GM06990 (cell line): ENCODE measurements at regions not wholly inside any gene's neighbourhood (a gene's known extent, or its start where the extent isn't known, plus 50 kb on each side); places are given as distances from the start of the nearest gene placed in this dataset.

Experiments
- DNase-seq: peaks from one replicate; pipeline ENCODE4 v3.0.0-alpha.2; 2011; ENCODE audit not compliant: insufficient read length; ENCODE audit errors: extremely low read depth
- H3K27me3 ChIP-seq: replicated peaks from 2 replicates; pipeline ENCODE4 v1.6.0; 2011; ENCODE audit warnings: low read length; ENCODE audit not compliant: control insufficient read depth, insufficient read depth
- H3K36me3 ChIP-seq: 2 replicates; pipeline ENCODE4 v1.5.1; 2011; ENCODE audit warnings: low read length; ENCODE audit not compliant: control insufficient read depth, insufficient read depth
- H3K4me3 ChIP-seq: replicated peaks from 2 replicates; pipeline ENCODE4 v1.5.1; 2011; ENCODE audit warnings: low read depth, mild to moderate bottlenecking, control low read depth, low read length
- TF ChIP-seq, protein P1 (sequence below): IDR thresholded peaks from 2 replicates; pipeline ENCODE4 v1.5.1; 2011; ENCODE audit warnings: low read length, control low read depth, mild to moderate bottlenecking, inconsistent platforms; ENCODE audit not compliant: insufficient read depth, poor library complexity, severe bottlenecking

DNA sequence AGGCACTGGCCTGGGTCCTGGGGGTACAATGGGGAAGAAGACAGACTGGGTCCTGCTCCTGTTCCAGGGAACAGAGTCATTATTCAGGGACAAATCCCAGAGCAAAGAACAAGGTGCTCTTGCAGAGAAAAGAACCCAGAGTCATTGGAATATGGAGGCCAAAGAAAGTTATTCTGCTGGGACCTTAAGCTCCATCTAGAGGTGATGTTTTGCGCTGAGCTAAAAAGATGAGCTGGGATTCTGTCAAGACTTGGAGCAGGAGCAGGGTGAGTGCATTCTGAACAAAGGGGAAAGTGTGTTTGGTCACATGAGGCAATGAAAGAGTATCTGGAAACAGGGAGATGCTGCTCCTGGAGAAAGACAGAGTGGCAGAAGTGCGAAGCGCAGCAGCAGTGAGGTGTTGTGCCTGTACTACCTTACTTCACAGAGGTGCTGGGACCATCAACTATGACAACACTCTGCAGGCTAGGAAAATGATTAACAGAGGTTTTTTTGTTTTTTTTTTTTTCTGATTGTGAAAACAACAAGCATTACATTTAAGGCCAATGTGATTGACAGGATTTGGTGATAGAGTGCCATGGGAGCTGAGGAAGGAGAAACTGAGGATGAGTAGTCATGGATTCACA lies 95.3 kb upstream of the TNFSF11 start:
- no peak for DNase-seq
- Histone ChIP-seq H3K27me3 (no peaks in the 10 kb centered on the region), H3K4me3 (no peak overlapping the region), H3K36me3 (no peaks in the 10 kb centered on the region)
- TF ChIP-seq, protein P1, sequence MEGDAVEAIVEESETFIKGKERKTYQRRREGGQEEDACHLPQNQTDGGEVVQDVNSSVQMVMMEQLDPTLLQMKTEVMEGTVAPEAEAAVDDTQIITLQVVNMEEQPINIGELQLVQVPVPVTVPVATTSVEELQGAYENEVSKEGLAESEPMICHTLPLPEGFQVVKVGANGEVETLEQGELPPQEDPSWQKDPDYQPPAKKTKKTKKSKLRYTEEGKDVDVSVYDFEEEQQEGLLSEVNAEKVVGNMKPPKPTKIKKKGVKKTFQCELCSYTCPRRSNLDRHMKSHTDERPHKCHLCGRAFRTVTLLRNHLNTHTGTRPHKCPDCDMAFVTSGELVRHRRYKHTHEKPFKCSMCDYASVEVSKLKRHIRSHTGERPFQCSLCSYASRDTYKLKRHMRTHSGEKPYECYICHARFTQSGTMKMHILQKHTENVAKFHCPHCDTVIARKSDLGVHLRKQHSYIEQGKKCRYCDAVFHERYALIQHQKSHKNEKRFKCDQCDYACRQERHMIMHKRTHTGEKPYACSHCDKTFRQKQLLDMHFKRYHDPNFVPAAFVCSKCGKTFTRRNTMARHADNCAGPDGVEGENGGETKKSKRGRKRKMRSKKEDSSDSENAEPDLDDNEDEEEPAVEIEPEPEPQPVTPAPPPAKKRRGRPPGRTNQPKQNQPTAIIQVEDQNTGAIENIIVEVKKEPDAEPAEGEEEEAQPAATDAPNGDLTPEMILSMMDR = peak; percentile 69

DNA sequence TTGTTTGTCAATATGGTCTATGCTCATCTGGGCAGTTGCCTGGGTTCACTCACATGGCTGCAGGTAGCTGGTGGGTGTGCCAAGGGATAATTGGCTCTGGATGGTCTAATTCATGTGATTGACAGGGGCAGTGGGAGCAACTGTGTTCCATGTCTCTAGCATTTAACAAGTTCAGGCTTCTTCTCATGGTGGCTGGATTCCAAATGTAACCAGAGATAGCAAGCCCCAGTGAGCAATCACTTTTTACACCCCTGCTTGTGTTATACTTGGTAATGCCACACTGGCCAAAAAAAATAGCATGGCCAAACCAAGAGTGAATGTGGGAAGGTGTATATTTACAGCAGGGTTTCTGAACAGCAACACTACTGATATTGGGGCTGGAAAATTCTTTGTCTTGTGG lies 89.6 kb upstream of the TNFSF11 start:
- TF ChIP-seq, protein P1 = no peak
- no peak for DNase-seq

DNA sequence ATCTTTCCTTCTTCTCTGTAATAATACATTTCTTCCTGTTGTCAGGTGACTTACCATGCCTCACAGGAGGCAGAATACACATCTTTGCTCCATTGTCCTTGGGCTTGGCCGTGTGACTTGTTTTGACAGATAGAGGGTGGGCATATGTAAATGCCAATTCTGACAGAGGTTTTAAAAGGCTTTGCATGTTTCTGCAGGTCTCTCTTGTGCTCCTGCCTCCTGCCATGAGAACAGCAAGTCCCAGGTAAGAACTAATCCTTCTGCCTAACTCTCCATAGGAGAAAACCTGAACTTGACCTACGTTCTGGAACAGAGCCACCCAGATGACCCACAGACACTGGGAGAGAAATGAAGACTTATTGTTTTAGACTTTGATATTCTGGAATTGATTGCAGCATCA lies 88.7 kb upstream of the TNFSF11 start:
- Histone ChIP-seq H3K27me3 (no peaks in the 10 kb centered on the region), H3K4me3 (no peak overlapping the region), H3K36me3 (no peaks in the 10 kb centered on the region)
- TF ChIP-seq, protein P1 = no peak
- no peak for DNase-seq

More for the DNA sequence above, 89.6 kb upstream of the TNFSF11 start:
- Histone ChIP-seq H3K4me3 (no peak overlapping the region), H3K27me3 (no peaks in the 10 kb centered on the region), H3K36me3 (no peaks in the 10 kb centered on the region)

DNA sequence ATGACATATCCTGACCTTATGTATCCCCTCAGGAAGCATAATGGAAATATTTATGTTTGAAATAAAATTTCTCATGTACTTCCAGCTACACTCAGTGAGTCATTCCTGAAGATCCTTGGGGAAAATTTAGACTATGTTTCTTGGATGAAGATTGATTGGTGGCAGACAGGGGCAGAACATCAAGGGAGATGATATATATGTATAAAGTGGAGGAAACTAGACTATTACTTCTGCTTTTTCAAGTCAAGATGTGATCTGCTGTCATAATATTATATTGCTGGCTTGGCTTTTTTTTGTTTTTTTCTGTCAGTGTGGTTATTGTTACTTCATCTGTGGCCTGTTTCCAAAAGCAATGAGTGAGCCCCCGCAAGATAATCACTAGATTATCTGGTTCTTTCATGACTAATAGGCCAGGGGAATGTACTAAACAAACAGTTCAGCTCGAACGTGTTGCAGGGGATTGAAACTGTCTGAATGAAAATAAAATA lies 87.2 kb upstream of the TNFSF11 start:
- Histone ChIP-seq H3K27me3 (no peaks in the 10 kb centered on the region), H3K36me3 (no peaks in the 10 kb centered on the region), H3K4me3 (no peak overlapping the region)
- DNase-seq = no peak
- TF ChIP-seq, protein P1 = no peak

DNA sequence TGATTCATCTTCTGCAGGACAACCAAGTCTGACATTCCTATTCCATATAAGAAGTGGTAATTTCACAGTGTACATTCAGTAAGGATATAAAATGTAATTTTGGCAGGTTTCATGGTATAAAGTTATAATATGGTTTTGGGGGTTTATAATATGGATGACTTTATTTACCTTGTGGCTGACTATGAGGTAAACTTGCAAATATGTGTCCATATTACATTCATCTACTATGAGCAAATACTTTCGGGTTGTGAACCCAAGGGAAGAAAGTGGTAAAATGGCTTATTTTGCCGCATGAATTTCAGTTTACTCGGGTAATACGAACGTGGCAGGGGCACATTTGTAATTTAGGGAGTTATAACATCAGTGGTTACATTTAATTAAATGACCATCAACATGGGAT lies 86.7 kb upstream of the TNFSF11 start:
- Histone ChIP-seq H3K27me3 (no peaks in the 10 kb centered on the region), H3K4me3 (no peak overlapping the region), H3K36me3 (no peaks in the 10 kb centered on the region)
- DNase-seq = no peak
- TF ChIP-seq, protein P1 = no peak

DNA sequence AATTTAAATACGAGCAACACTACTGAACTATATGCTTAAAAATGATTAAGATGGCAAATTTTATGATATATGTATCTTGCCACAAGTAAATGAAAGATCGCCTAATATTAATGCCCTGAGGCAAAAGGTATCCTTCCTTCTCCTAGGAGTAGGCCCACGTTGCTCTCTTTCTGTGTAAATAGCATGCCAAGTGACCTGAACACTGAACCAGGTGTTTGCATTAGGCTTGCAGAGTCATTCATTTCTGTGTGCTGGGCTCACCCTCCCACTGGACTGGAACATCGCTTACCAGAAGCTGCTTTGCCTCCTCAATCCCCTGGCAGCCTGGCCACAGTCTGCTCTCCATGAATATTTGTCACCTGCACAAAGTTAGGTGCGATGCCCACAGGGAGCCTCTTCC lies 83.3 kb upstream of the TNFSF11 start:
- TF ChIP-seq, protein P1 = no peak
- H3K36me3 ChIP-seq = no peaks in the 10 kb centered on the region
- no peak overlapping the region for H3K4me3 ChIP-seq
- DNase-seq = no peak
- H3K27me3 ChIP-seq = no peaks in the 10 kb centered on the region
